ENCODE measurements at regions not wholly inside any gene's neighbourhood (a gene's known extent, or its start where the extent isn't known, plus 50 kb on each side); places are given as distances from the start of the nearest gene placed in this dataset.

GRCh38 chr18:57918601-57919000, 115.5 kb upstream of the ATP8B1 start:
- DNase-seq (ENCODE audit: low read depth in 2 of 3, low spot score in 2 of 3): no peak

- no peak for DNase-seq (ENCODE audit: low read depth in 2 of 3, low spot score in 2 of 3)
Observed at GRCh38 chr18:57916684-57917083, 113.6 kb upstream of the ATP8B1 start.

- DNase-seq (ENCODE audit: low read depth in 2 of 3, low spot score in 2 of 3): no peak
Observed at GRCh38 chr18:57915865-57916582, 112.9 kb upstream of the ATP8B1 start.

GRCh38 chr18:57915248-57915647, 112.1 kb upstream of the ATP8B1 start:
- DNase-seq (ENCODE audit: low read depth in 2 of 3, low spot score in 2 of 3): no peak

- no peak for DNase-seq (ENCODE audit: low read depth in 2 of 3, low spot score in 2 of 3)
Observed at GRCh38 chr18:57913686-57914085, 110.6 kb upstream of the ATP8B1 start.

- no peak for DNase-seq (ENCODE audit: low read depth in 2 of 3, low spot score in 2 of 3)
Observed at GRCh38 chr18:57910817-57911216, 107.7 kb upstream of the ATP8B1 start.

- no peak for DNase-seq (ENCODE audit: low read depth in 2 of 3, low spot score in 2 of 3)
Observed at GRCh38 chr18:57910134-57910533, 107.0 kb upstream of the ATP8B1 start.

- no peak for DNase-seq (ENCODE audit: low read depth in 2 of 3, low spot score in 2 of 3)
Observed at GRCh38 chr18:57909620-57910019, 106.5 kb upstream of the ATP8B1 start.

- no peak for DNase-seq (ENCODE audit: low read depth in 2 of 3, low spot score in 2 of 3)
Observed at GRCh38 chr18:57908092-57908491, 105.0 kb upstream of the ATP8B1 start.

GRCh38 chr18:57907550-57907949, 104.4 kb upstream of the ATP8B1 start:
- DNase-seq (ENCODE audit: low read depth in 2 of 3, low spot score in 2 of 3): no peak

- no peak for DNase-seq (ENCODE audit: low read depth in 2 of 3, low spot score in 2 of 3)
Observed at GRCh38 chr18:57906852-57907251, 103.7 kb upstream of the ATP8B1 start.

GRCh38 chr18:57904535-57904934, 101.4 kb upstream of the ATP8B1 start:
- DNase-seq (ENCODE audit: low read depth in 2 of 3, low spot score in 2 of 3): no peak

GRCh38 chr18:57902721-57903120, 99.6 kb upstream of the ATP8B1 start:
- DNase-seq (ENCODE audit: low read depth in 2 of 3, low spot score in 2 of 3): no peak

GRCh38 chr18:57901825-57902589, 98.9 kb upstream of the ATP8B1 start:
- no peak for DNase-seq (ENCODE audit: low read depth in 2 of 3, low spot score in 2 of 3)

- no peak for DNase-seq (ENCODE audit: low read depth in 2 of 3, low spot score in 2 of 3)
Observed at GRCh38 chr18:57900906-57901435, 97.9 kb upstream of the ATP8B1 start.

GRCh38 chr18:57898506-57899124, 95.5 kb upstream of the ATP8B1 start:
- DNase-seq (ENCODE audit: low read depth in 2 of 3, low spot score in 2 of 3): no peak

- DNase-seq (ENCODE audit: low read depth in 2 of 3, low spot score in 2 of 3): no peak
Observed at GRCh38 chr18:57895182-57895581, 92.1 kb upstream of the ATP8B1 start.

- DNase-seq (ENCODE audit: low read depth in 2 of 3, low spot score in 2 of 3): no peak
Observed at GRCh38 chr18:57891707-57892391, 88.7 kb upstream of the ATP8B1 start.

GRCh38 chr18:57890266-57890665, 87.2 kb upstream of the ATP8B1 start:
- no peak for DNase-seq (ENCODE audit: low read depth in 2 of 3, low spot score in 2 of 3)

GRCh38 chr18:57889841-57890240, 86.7 kb upstream of the ATP8B1 start:
- DNase-seq (ENCODE audit: low read depth in 2 of 3, low spot score in 2 of 3): no peak

Measured in activated CD8-positive, alpha-beta memory T cell treated with anti-CD3 and anti-CD28 coated beads for 48 hours (primary cell).